Cardiac fibroblast (primary cell): ENCODE measurements at regions not wholly inside any gene's neighbourhood (a gene's known extent, or its start where the extent isn't known, plus 50 kb on each side); places are given as distances from the start of the nearest gene placed in this dataset.

Experiments
- DNase-seq, 2 donors: peaks; one replicate each; pipeline versions ENCODE4 v3.0.0 to v3.0.0-alpha.2; 2010; ENCODE audit warnings: low read depth in 2 of 2
- H3K4me3 ChIP-seq, 2 donors: replicated peaks in 1 of 2; 1 replicate in 1 of 2; 2 replicates in 1 of 2; pipeline ENCODE4 v1.5.1; 2011; ENCODE audit warnings: low read depth in 2 of 2, low read length in 2 of 2, mild to moderate bottlenecking in 2 of 2, moderate library complexity in 1 of 2
- CTCF ChIP-seq: IDR thresholded peaks from one replicate; pipeline ENCODE4 v1.5.1; 2011; ENCODE audit warnings: low read depth, mild to moderate bottlenecking, low read length, inconsistent platforms

DNA sequence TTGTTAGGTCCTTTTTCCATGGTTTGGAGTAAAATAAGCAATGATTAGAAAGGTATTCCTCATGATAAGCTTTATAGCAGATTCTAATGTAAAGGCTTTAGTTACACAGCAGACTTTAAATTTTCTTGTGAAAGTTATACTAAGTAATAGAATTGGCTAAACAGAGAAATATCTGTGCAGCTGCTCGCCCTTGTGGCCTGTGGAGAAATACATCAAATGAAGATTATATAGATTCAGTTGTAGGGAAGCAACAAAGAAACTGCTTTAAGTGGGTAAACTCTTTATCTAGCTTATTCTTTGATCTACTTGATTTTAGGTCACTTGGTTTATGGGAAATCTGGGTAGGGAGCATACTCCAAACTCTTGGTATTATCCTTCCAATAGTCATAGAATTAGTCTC is 1269.7 kb upstream of the SPRY2 start:
- no peak for DNase-seq
- no peak overlapping the region for H3K4me3 ChIP-seq
- no peak for TF ChIP-seq CTCF

DNA sequence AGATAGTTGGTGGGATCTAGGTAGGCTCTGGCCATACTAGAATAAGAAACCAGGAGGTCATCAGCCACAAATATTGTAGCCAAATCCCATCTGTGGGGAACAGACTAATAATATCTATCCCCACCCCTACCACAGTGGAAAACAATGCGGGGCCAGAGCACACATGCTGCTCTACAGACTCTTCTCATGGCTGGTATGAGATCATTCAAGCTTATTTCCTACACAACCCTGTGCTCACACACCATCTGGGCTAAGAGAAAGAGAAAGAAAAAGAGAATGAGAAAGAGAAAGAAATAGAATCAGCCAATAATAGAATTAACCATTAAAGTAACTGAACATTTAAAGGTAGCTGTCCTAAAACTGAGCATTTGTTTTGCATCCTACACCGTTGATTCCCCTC is 1268.4 kb upstream of the SPRY2 start:
- H3K4me3 ChIP-seq, result no peak overlapping the region
- TF ChIP-seq CTCF, result no peak
- DNase-seq, result no peak

DNA sequence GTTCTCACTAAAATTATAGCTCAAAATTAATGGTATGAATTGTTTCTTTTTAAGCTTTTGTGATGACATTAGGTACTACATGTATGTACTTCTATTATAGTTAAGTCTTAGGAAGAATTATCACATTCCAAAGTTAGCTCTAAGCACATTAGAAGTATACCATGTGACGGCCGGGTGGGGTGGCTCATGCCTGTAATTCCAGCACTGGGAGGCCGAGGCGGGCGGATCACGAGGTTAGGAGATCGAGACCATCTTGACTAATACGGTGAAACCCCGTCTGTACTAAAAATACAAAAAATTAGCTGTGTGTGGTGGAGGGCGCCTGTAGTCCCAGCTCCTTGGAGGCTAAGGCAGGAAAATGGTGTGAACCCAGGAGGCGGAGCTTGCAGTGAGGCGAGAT is 1265.1 kb upstream of the SPRY2 start:
- TF ChIP-seq CTCF, result no peak
- DNase-seq, result no peak

GRCh38 chr13:81602241-81602640 is 1261.3 kb upstream of the SPRY2 start:
- H3K4me3 ChIP-seq, result no peak overlapping the region
- TF ChIP-seq CTCF, result no peak
- DNase-seq, result no peak

More for the DNA sequence above, 1265.1 kb upstream of the SPRY2 start:
- H3K4me3 ChIP-seq, result no peak overlapping the region

DNA sequence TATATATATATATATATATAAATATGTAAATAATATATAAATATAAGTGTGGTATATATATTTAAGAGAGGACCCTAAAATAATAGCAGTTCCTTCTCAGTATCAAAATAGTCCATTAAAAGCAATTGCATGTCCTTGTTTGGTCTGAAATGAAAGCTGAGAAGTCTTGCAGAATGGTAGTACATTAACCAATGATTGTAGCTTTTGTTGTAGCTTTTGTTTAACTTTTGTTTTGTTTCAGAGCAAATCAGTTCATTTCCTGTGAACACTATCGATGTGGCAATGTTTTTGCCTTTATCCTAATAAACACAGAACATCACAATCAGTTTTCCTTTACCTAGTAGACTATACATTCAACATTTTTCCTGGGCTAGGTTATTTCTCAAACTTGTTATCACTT is 1256.2 kb upstream of the SPRY2 start:
- no peak for DNase-seq
- H3K4me3 ChIP-seq, result no peak overlapping the region
- no peak for TF ChIP-seq CTCF

GRCh38 chr13:81596224-81596753 is 1255.4 kb upstream of the SPRY2 start:
- no peak for TF ChIP-seq CTCF
- H3K4me3 ChIP-seq, result no peak overlapping the region
- DNase-seq, result no peak

DNA sequence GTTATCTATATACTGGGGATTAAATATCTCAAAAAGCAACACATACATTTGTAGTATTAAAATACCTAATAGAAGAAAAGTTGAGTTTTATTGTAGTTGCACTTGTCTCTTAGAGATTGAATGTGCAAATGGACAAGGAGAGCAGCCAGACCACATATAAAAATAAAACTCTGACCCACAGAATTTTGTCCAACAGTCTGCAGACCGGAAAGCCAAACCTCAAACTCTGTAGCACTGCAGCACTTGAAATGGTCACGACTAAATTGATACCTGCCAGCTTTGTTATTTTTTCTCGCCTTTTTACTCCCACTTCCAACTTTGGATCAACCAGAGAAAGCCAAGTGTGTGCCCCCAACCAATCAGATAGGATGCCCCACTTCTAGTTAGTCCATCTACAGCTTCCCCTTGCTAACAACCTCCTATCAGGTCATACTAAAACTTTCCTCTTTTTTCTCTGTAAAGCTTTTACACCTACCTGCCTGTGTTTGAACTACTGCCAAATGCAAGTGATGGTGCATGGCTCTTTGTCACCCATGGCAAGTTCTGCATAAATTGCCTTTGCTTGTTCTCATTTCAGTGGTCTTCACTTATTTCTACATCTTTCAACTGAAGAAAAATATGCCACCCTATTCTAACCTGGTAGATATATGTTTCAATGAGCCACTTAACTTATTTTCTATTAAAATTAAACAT is 1250.7 kb upstream of the SPRY2 start:
- H3K4me3 ChIP-seq, result no peak overlapping the region
- no peak for DNase-seq
- no peak for TF ChIP-seq CTCF
